ENCODE measurements at regions not wholly inside any gene's neighbourhood (a gene's known extent, or its start where the extent isn't known, plus 50 kb on each side); places are given as distances from the start of the nearest gene placed in this dataset.

DNA sequence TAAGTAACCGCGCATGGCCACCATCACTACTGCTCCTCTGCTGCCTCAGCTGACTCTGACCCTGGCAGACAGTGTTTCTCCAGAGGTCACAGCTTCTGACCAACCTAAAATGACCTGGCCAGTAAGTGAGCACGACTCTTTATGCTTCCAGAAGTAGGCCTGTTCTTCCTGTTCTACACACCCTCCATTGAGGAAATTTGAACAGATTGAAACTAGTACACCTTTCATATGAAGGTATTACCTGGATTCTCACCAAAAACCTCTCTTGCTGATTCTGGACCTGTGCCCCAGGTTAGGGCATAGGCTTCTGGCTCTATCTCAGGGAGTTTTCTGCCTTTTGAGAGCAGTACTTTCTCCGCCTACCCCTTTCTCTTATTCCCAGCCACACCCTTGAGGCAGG is 178.4 kb upstream of the FRMD6 start:
- no peak overlapping the region for H3K4me3 Mint-ChIP-seq
- no peak overlapping the region for H3K27ac ChIP-seq (ENCODE audit: insufficient read depth, low read length, poor library complexity, severe bottlenecking)
- H3K27me3 ChIP-seq (ENCODE audit: control insufficient read depth, insufficient read depth, low read length) = no peaks in the 10 kb centered on the region
- no peaks in the 10 kb centered on the region for H3K36me3 ChIP-seq (ENCODE audit: control insufficient read depth, insufficient read depth, low read length)
- H3K4me3 ChIP-seq (ENCODE audit: low read depth, low read length) = no peak overlapping the region
- no peaks in the 10 kb centered on the region for H3K4me1 ChIP-seq (ENCODE audit: control insufficient read depth, insufficient read depth, low read length, poor library complexity, severe bottlenecking)
- H3K36me3 Mint-ChIP-seq = no peaks in the 10 kb centered on the region
- H3K9me3 ChIP-seq (ENCODE audit: control insufficient read depth in 2 of 2, low read length in 2 of 2) = no peaks in the 10 kb centered on the region
- no peaks in the 10 kb centered on the region for H3K4me1 Mint-ChIP-seq
- peaks cover 6% of the 10 kb centered on the region for H3K27me3 Mint-ChIP-seq
- peaks cover 0 to 2% (median 0%) of the 10 kb centered on the region in 7 donors for H3K9me3 Mint-ChIP-seq
- no peak overlapping the region for H3K27ac Mint-ChIP-seq
- no peak for ATAC-seq (ENCODE audit: low read depth in 2 of 2)
- no peak for DNase-seq

DNA sequence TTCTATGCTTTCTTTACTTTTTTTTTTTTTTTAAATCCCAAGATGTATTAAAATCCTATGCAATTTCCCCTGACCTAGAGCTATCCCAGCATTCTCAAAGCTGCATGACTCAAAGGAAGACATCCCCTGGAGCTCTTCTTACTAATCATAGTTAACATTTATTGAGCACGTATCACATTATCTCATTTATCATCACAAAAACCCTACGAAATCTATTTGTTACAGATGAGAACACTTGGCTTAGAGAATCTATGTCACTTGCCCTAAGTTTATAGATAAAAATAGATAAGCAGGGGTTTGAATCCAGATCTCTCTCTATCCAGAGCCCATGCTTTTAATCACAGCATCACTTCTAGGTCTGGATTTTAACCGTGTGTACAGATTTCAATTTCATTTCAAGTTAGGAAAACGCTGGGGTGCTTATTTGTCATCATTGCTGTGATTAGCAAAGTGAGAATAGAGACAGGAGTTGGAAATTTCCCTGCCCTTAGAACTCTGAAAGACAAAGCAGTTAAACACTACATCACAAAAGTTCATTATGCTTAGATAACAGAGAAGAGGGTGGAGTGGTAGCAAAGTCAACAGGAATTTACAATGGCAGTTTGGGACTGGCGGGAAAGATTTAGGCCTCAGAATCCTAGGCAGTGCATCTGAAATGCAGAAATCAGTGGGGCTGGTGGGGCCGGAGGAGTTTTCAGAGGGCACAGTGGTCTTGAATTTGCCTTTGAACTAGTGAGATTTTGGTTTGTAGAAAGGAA is 177.7 kb upstream of the FRMD6 start:
- no peak overlapping the region for H3K4me3 Mint-ChIP-seq
- H3K9me3 Mint-ChIP-seq = peaks cover 0 to 2% (median 0%) of the 10 kb centered on the region in 7 donors
- Histone ChIP-seq H3K27me3 (ENCODE audit: control insufficient read depth, insufficient read depth, low read length) (no peaks in the 10 kb centered on the region), H3K4me1 (ENCODE audit: control insufficient read depth, insufficient read depth, low read length, poor library complexity, severe bottlenecking) (no peaks in the 10 kb centered on the region), H3K27ac (ENCODE audit: insufficient read depth, low read length, poor library complexity, severe bottlenecking) (no peak overlapping the region), H3K4me3 (ENCODE audit: low read depth, low read length) (no peak overlapping the region), H3K36me3 (ENCODE audit: control insufficient read depth, insufficient read depth, low read length) (no peaks in the 10 kb centered on the region), H3K9me3 (ENCODE audit: control insufficient read depth in 2 of 2, low read length in 2 of 2) (no peaks in the 10 kb centered on the region)
- ATAC-seq (ENCODE audit: low read depth in 2 of 2) (no peak), DNase-seq (no peak)
- peak overlapping the region in 1 of 3 donors; percentile 28 for H3K27ac Mint-ChIP-seq
- peaks cover 6% of the 10 kb centered on the region for H3K27me3 Mint-ChIP-seq
- no peaks in the 10 kb centered on the region for H3K4me1 Mint-ChIP-seq
- no peaks in the 10 kb centered on the region for H3K36me3 Mint-ChIP-seq

DNA sequence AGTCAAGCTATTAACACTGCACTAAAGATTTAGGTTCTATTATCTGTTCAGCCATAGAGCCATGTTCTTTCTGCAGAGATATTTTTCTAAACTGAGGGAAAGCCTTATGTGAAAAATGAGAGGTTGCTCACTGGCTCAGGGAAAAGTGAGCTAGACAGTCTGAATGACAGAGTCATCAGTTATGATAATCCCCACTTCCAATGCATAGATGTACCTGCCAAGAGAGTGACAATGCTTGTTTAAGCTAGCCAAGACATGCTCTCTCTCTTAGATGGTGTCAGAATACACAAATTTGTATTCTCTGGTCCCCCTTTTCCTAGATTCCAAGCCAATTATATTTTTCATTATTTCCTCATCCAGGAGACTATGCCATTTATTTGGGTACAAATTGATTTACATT is 176.9 kb upstream of the FRMD6 start:
- Mint-ChIP-seq H3K27me3 (peaks cover 6% of the 10 kb centered on the region), H3K36me3 (no peaks in the 10 kb centered on the region), H3K27ac (no peak overlapping the region), H3K4me3 (no peak overlapping the region), H3K9me3 (peaks cover 0 to 2% (median 0%) of the 10 kb centered on the region in 7 donors), H3K4me1 (no peaks in the 10 kb centered on the region)
- Histone ChIP-seq H3K4me1 (ENCODE audit: control insufficient read depth, insufficient read depth, low read length, poor library complexity, severe bottlenecking) (no peaks in the 10 kb centered on the region), H3K36me3 (ENCODE audit: control insufficient read depth, insufficient read depth, low read length) (no peaks in the 10 kb centered on the region), H3K27ac (ENCODE audit: insufficient read depth, low read length, poor library complexity, severe bottlenecking) (no peak overlapping the region), H3K9me3 (ENCODE audit: control insufficient read depth in 2 of 2, low read length in 2 of 2) (no peaks in the 10 kb centered on the region), H3K27me3 (ENCODE audit: control insufficient read depth, insufficient read depth, low read length) (no peaks in the 10 kb centered on the region), H3K4me3 (ENCODE audit: low read depth, low read length) (no peak overlapping the region)
- ATAC-seq (ENCODE audit: low read depth in 2 of 2) (no peak), DNase-seq (no peak)

DNA sequence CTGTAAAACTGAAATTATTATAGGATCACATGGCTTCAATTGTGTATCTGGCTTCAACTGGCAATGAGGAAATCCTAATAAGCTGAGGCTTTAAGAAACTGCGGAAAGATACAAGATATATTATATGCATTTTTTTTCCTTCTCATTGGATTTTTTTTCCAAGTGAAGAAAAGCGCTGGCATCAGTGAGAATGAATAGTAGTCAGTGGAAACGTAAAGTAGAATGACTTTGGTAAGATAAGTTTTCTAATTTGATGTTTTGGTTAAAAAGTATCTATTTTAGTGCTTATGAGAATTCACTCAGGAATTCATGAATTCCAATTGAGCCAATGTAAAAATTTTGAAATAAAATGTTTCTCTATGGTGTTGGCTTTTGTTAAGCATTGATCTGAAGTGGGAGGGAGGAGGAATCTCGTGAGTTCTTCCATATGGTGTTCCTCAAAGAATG is 173.5 kb upstream of the FRMD6 start:
- no peaks in the 10 kb centered on the region for H3K4me1 ChIP-seq (ENCODE audit: control insufficient read depth, insufficient read depth, low read length, poor library complexity, severe bottlenecking)
- no peak for ATAC-seq (ENCODE audit: low read depth in 2 of 2)
- H3K27me3 ChIP-seq (ENCODE audit: control insufficient read depth, insufficient read depth, low read length) = no peaks in the 10 kb centered on the region
- H3K9me3 ChIP-seq (ENCODE audit: control insufficient read depth in 2 of 2, low read length in 2 of 2) = no peaks in the 10 kb centered on the region
- Mint-ChIP-seq H3K9me3 (peaks cover 0 to 3% (median 0%) of the 10 kb centered on the region in 7 donors), H3K4me3 (no peak overlapping the region), H3K27ac (no peak overlapping the region), H3K36me3 (no peaks in the 10 kb centered on the region), H3K27me3 (peaks cover 9% of the 10 kb centered on the region), H3K4me1 (no peaks in the 10 kb centered on the region)
- DNase-seq = no peak
- H3K27ac ChIP-seq (ENCODE audit: insufficient read depth, low read length, poor library complexity, severe bottlenecking) = no peak overlapping the region
- no peaks in the 10 kb centered on the region for H3K36me3 ChIP-seq (ENCODE audit: control insufficient read depth, insufficient read depth, low read length)
- H3K4me3 ChIP-seq (ENCODE audit: low read depth, low read length) = no peak overlapping the region

DNA sequence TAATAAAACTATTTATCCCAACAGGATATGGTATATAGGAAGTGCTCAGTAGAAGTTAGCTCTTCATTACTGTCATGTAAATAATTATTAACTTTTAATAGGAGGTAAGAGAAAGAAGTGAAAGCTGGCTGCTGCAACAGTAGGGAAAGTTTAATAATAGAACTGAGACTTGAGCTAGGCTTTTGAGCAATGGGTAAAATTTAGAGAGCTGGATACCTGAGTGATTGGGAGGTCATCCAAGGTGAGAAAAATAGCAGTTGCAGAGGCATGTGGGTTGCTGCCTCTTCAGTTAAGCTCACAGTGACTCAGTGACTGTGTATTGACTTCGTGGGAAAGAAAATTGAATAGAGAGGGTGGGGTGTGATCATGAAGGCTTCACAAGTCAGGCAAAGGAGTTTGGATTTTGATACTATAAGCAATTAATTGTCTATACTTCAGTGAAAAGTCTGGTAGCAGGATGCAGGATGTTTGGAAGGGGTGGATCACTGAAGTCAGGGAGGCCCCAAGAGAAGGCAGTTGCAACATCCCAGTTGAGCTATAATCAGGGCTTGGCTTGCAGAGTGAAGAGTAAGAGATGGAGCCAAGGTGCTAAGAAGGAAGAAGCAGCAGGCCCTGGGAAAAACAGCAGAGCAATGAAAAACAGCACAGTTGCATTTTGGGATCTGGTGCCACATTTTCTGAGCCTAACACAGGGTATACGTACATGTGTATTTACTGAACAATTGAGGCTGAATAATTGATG is 172.0 kb upstream of the FRMD6 start:
- H3K9me3 ChIP-seq (ENCODE audit: control insufficient read depth in 2 of 2, low read length in 2 of 2) = no peaks in the 10 kb centered on the region
- no peak for ATAC-seq (ENCODE audit: low read depth in 2 of 2)
- H3K27ac ChIP-seq (ENCODE audit: insufficient read depth, low read length, poor library complexity, severe bottlenecking) = no peak overlapping the region
- H3K9me3 Mint-ChIP-seq = peaks cover 0 to 4% (median 0%) of the 10 kb centered on the region in 7 donors
- H3K4me1 Mint-ChIP-seq = no peaks in the 10 kb centered on the region
- H3K27me3 ChIP-seq (ENCODE audit: control insufficient read depth, insufficient read depth, low read length) = no peaks in the 10 kb centered on the region
- H3K4me1 ChIP-seq (ENCODE audit: control insufficient read depth, insufficient read depth, low read length, poor library complexity, severe bottlenecking) = no peaks in the 10 kb centered on the region
- no peaks in the 10 kb centered on the region for H3K36me3 ChIP-seq (ENCODE audit: control insufficient read depth, insufficient read depth, low read length)
- H3K27ac Mint-ChIP-seq = no peak overlapping the region
- H3K4me3 Mint-ChIP-seq = no peak overlapping the region
- peaks cover 6% of the 10 kb centered on the region for H3K27me3 Mint-ChIP-seq
- no peaks in the 10 kb centered on the region for H3K36me3 Mint-ChIP-seq
- DNase-seq = no peak
- no peak overlapping the region for H3K4me3 ChIP-seq (ENCODE audit: low read depth, low read length)

DNA sequence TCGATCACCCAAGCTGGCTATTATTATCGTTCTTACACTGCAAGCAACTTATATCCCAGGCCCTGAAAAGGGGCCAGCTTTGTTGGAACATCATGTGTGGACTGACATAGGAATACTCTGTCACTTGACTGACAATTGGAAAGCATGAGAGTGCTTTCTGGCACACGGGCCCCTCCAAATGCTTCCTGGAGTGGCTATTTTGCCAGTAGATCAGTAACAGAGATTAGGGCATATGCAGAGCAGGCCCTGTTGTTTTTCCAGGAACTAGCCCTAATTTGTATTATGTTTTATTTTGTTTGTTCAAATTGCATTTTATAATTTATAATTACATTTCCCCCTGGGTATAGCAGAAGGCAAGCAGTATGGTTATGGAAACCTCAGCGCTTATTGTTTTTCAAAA is 170.1 kb upstream of the FRMD6 start:
- Mint-ChIP-seq H3K36me3 (no peaks in the 10 kb centered on the region), H3K27me3 (peaks cover 6% of the 10 kb centered on the region), H3K4me1 (no peaks in the 10 kb centered on the region), H3K4me3 (no peak overlapping the region), H3K27ac (no peak overlapping the region), H3K9me3 (peaks cover 0 to 4% (median 0%) of the 10 kb centered on the region in 7 donors)
- H3K27me3 ChIP-seq (ENCODE audit: control insufficient read depth, insufficient read depth, low read length) = no peaks in the 10 kb centered on the region
- no peak overlapping the region for H3K4me3 ChIP-seq (ENCODE audit: low read depth, low read length)
- ATAC-seq (ENCODE audit: low read depth in 2 of 2) (no peak), DNase-seq (no peak)
- H3K9me3 ChIP-seq (ENCODE audit: control insufficient read depth in 2 of 2, low read length in 2 of 2) = no peaks in the 10 kb centered on the region
- H3K36me3 ChIP-seq (ENCODE audit: control insufficient read depth, insufficient read depth, low read length) = no peaks in the 10 kb centered on the region
- H3K27ac ChIP-seq (ENCODE audit: insufficient read depth, low read length, poor library complexity, severe bottlenecking) = no peak overlapping the region
- no peaks in the 10 kb centered on the region for H3K4me1 ChIP-seq (ENCODE audit: control insufficient read depth, insufficient read depth, low read length, poor library complexity, severe bottlenecking)

DNA sequence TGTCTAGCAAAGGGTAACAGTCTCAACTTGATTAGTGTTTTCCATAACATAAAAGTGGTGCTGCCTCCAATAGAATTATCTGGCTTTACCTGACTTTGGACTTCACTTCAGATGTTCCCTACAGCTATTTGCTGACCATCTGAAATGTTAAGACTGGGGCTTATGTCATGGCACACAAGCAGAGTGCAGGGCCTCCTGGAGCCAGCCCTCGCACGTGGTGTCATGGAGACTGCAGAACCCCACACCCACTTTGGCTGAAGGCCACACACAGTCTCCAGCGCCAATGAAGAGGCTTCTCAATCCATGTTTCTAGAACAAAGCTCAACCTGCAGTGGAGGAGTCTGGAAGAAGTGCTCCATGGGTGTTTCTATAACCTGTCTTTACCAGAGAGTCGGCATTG is 169.6 kb upstream of the FRMD6 start:
- Histone ChIP-seq H3K27ac (ENCODE audit: insufficient read depth, low read length, poor library complexity, severe bottlenecking) (no peak overlapping the region), H3K9me3 (ENCODE audit: control insufficient read depth in 2 of 2, low read length in 2 of 2) (no peaks in the 10 kb centered on the region), H3K27me3 (ENCODE audit: control insufficient read depth, insufficient read depth, low read length) (no peaks in the 10 kb centered on the region), H3K36me3 (ENCODE audit: control insufficient read depth, insufficient read depth, low read length) (no peaks in the 10 kb centered on the region), H3K4me1 (ENCODE audit: control insufficient read depth, insufficient read depth, low read length, poor library complexity, severe bottlenecking) (no peaks in the 10 kb centered on the region), H3K4me3 (ENCODE audit: low read depth, low read length) (no peak overlapping the region)
- ATAC-seq (ENCODE audit: low read depth in 2 of 2) (no peak), DNase-seq (no peak)
- H3K4me1 Mint-ChIP-seq = no peaks in the 10 kb centered on the region
- peaks cover 6% of the 10 kb centered on the region for H3K27me3 Mint-ChIP-seq
- peaks cover 0 to 4% (median 0%) of the 10 kb centered on the region in 7 donors for H3K9me3 Mint-ChIP-seq
- H3K36me3 Mint-ChIP-seq = no peaks in the 10 kb centered on the region
- H3K27ac Mint-ChIP-seq = no peak overlapping the region
- no peak overlapping the region for H3K4me3 Mint-ChIP-seq

DNA sequence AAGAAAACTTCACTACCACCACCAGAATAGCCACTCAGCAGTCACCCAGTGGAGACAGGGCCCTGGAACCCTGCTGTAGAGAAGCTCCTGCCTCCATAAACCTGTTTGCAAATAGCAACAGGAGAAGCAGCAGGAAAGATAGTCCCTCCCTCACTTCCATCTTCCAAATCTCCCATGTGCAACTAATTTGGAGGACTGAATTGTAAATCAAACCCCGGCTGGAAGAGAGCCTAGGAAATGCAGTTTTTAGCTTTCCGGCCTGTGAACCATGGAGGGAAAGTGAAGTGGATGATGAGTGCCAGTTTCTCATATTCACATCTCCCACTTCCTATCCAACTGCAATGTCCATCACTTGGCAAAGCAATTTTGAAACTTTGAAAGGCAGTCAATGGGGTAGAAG is 167.2 kb upstream of the FRMD6 start:
- H3K4me1 ChIP-seq (ENCODE audit: control insufficient read depth, insufficient read depth, low read length, poor library complexity, severe bottlenecking) = no peaks in the 10 kb centered on the region
- no peak overlapping the region for H3K4me3 ChIP-seq (ENCODE audit: low read depth, low read length)
- H3K27me3 ChIP-seq (ENCODE audit: control insufficient read depth, insufficient read depth, low read length) = no peaks in the 10 kb centered on the region
- H3K36me3 ChIP-seq (ENCODE audit: control insufficient read depth, insufficient read depth, low read length) = no peaks in the 10 kb centered on the region
- Mint-ChIP-seq H3K27ac (no peak overlapping the region), H3K27me3 (peaks cover 6% of the 10 kb centered on the region), H3K4me1 (no peaks in the 10 kb centered on the region), H3K36me3 (no peaks in the 10 kb centered on the region), H3K4me3 (no peak overlapping the region), H3K9me3 (peaks cover 0 to 4% (median 0%) of the 10 kb centered on the region in 7 donors)
- ATAC-seq (ENCODE audit: low read depth in 2 of 2) (no peak), DNase-seq (no peak)
- H3K9me3 ChIP-seq (ENCODE audit: control insufficient read depth in 2 of 2, low read length in 2 of 2) = no peaks in the 10 kb centered on the region
- H3K27ac ChIP-seq (ENCODE audit: insufficient read depth, low read length, poor library complexity, severe bottlenecking) = no peak overlapping the region

All from CD4-positive, CD25-positive, alpha-beta regulatory T cell (primary cell).